AG20443 (cell line): ENCODE measurements at regions not wholly inside any gene's neighbourhood (a gene's known extent, or its start where the extent isn't known, plus 50 kb on each side); places are given as distances from the start of the nearest gene placed in this dataset.

Source experiments
- DNase-seq: peaks from one replicate; pipeline ENCODE4 v3.0.0; 2012; ENCODE audit warnings: low spot score, mixed read lengths

- DNase-seq, result no peak
These were observed 319.2 kb upstream of the RUNX1 start for GRCh38 chr21:35368326-35368725.

GRCh38 chr21:35367553-35367952, 318.5 kb upstream of the RUNX1 start:
- no peak for DNase-seq

- peak; percentile 69 for DNase-seq
These were observed 317.4 kb upstream of the RUNX1 start for GRCh38 chr21:35366394-35367080.

- DNase-seq, result no peak
These were observed 314.4 kb upstream of the RUNX1 start for GRCh38 chr21:35363458-35363857.

GRCh38 chr21:35361988-35362387, 312.9 kb upstream of the RUNX1 start:
- no peak for DNase-seq

DNA sequence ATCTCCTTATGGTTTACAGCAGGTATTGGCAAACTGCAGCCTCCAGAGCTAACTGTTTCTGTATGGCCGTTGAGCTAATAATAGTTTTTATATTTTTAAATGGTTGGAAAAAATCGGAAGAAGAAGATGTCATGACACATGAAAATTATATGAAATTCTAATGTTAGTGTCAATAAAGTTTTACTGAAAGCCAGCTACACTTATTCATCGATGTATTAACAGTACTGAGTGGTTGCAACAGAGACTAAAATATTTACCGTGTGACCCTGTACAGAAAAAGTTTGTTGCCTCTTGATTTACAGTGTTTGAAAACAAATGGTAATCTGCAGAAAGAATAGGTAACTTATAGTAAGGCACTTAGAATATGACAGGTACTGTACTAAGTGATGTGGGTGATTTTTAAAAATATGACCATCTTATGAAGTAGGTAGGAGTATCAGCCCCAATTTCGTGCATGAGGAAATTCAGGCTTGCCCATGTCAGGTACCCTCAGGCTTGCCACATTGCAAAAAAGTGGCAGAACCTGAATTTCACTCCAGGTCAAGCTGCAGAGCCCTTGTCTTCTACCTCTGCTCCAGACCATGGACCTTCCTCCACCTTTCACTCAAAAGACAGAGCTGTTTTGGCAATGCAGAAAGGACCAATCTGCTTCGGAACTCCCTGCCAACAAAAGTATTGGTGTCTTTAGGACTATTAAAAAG, 311.9 kb upstream of the RUNX1 start:
- no peak for DNase-seq

GRCh38 chr21:35359076-35359475, 310.0 kb upstream of the RUNX1 start:
- DNase-seq, result no peak

- DNase-seq, result no peak
These were observed 308.9 kb upstream of the RUNX1 start for GRCh38 chr21:35358008-35358407.

DNA sequence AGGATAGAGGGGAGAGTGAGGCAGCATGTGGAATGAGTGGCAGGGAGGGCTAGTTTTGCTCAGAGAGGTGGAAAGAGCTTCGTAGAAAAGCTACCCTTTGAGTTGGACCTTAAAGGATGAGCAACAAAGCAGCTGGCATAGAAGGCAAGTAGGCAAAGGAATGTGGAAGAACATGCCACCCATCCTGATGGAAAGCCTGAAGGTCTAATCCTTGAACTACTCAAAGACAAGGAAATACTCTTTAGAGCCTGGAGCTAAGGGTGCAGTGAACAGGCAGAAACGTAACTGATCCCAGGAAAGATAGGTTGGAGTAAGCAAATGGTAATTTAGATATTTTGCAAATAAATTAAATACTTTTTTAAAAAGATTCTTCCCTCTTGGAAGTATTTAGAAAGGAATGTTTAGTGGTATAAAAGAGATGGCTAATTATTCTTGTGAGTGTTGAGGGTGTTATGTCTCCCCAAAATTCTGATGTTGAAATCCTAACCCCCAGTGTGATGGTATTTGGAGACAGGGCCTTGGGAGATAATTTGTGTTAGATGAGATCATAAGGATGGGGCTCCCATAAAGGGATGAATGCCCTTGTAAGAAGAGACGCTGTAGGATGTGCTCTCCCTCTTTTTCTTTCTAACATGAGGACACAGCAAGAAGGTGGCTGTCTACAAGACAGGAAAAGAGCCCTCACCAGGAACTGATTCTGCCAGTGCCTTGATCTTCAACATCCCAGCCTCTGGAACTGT, 308.1 kb upstream of the RUNX1 start:
- DNase-seq, result no peak

- no peak for DNase-seq
These were observed 305.0 kb upstream of the RUNX1 start for GRCh38 chr21:35354078-35354477.

GRCh38 chr21:35352793-35353192, 303.7 kb upstream of the RUNX1 start:
- no peak for DNase-seq

- DNase-seq, result peak; percentile 64
These were observed 303.1 kb upstream of the RUNX1 start for GRCh38 chr21:35352066-35352770.

- DNase-seq, result no peak
These were observed 302.3 kb upstream of the RUNX1 start for GRCh38 chr21:35351434-35351833.

DNA sequence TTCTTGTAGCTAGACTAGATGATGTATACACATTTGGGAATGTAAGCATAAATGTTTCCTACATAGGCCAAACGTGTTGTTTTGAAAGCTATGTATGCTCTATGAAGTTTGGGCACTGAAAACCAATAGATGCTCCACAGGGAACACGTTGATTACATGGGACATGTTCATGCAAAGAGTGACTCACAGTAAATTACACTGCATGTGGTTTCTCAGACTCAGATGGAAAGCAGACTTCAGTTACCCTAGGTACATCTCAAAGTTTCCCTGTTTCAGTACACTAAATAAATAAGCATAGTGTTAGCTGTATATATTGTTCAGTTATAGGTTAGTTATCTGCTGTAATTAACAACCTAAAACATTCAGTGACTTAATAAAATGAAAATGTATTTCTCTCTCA, 301.9 kb upstream of the RUNX1 start:
- DNase-seq, result peak; percentile 20

- DNase-seq, result peak; percentile 24
These were observed 300.4 kb upstream of the RUNX1 start for GRCh38 chr21:35349376-35350080.

- no peak for DNase-seq
These were observed 299.6 kb upstream of the RUNX1 start for GRCh38 chr21:35348686-35349085.

- no peak for DNase-seq
These were observed 297.6 kb upstream of the RUNX1 start for GRCh38 chr21:35346697-35347096.

DNA sequence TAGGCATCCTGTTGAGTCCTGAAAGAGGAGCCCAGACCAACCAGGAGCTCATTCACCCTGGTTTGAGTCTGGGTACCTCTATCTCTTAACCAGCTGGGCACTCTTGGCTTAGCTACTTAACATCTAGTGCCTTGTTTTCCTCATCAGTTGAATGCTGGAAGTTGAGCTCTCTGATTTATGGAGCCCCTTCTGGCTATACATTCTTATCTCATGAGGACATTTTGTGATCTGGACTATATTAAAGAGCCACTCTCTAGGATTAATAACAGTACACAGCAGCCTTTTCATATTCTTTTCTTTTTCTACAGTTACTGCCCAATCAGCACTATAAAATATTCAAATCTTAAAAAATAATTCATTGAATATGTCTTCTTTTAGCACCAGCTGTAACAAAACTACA, 296.9 kb upstream of the RUNX1 start:
- no peak for DNase-seq

- DNase-seq, result no peak
These were observed 295.5 kb upstream of the RUNX1 start for GRCh38 chr21:35344582-35344981.

GRCh38 chr21:35343046-35343819, 294.1 kb upstream of the RUNX1 start:
- no peak for DNase-seq

- no peak for DNase-seq
These were observed 293.3 kb upstream of the RUNX1 start for GRCh38 chr21:35342440-35342839.
